OCI-LY1 (cell line): ENCODE measurements at regions not wholly inside any gene's neighbourhood (a gene's known extent, or its start where the extent isn't known, plus 50 kb on each side); places are given as distances from the start of the nearest gene placed in this dataset.
A peak's percentile ranks its signal among the peaks of the same experiment; 100 is the strongest.
"Not testable (repeated sequence)": the region's sequence is repeated elsewhere in the genome, so short reads cannot be mapped to it uniquely, and the experiment has no call there.

ENCODE experiments used
- H2AFZ ChIP-seq: fragments of 200-600 bp; sonication (generic), shearing (Covaris generic); 2 replicates; pipeline ENCODE4 v1.6.0; 2014; ENCODE audit warnings: antibody characterized with exemption, mild to moderate bottlenecking, low read length
- H3F3A ChIP-seq: fragments of 200-600 bp; sonication (generic), shearing (Covaris generic); 2 replicates; pipeline ENCODE4 v1.6.0; 2014; ENCODE audit warnings: mild to moderate bottlenecking, antibody characterized with exemption, low read length, moderate library complexity; ENCODE audit not compliant: insufficient read depth
- H3K27ac ChIP-seq: fragments of 200-600 bp; sonication (generic); 2 replicates; pipeline ENCODE4 v1.5.1; 2014; ENCODE audit warnings: low read length, mixed run types, mild to moderate bottlenecking, low read depth; ENCODE audit not compliant: poor library complexity, severe bottlenecking
- H3K27me3 ChIP-seq: fragments of 200-600 bp; sonication (generic); 2 replicates; pipeline ENCODE4 v1.6.0; 2014; ENCODE audit warnings: antibody characterized with exemption, mild to moderate bottlenecking, low read length, moderate library complexity; ENCODE audit not compliant: insufficient read depth
- H3K36me3 ChIP-seq: fragments of 200-600 bp; sonication (generic); 2 replicates; pipeline ENCODE4 v1.6.1; 2014; ENCODE audit warnings: mild to moderate bottlenecking, antibody characterized with exemption, low read length, moderate library complexity, mixed read lengths; ENCODE audit not compliant: insufficient read depth
- H3K4me1 ChIP-seq: fragments of 200-600 bp; sonication (generic); 2 replicates; pipeline ENCODE4 v1.5.1; 2014; ENCODE audit warnings: mild to moderate bottlenecking, low read length, moderate library complexity; ENCODE audit not compliant: insufficient read depth, severe bottlenecking
- H3K4me2 ChIP-seq: fragments of 200-600 bp; sonication (generic), shearing (Covaris generic); 2 replicates; pipeline ENCODE4 v1.6.1; 2014; ENCODE audit warnings: low read length
- H3K4me3 ChIP-seq: fragments of 200-600 bp; sonication (generic); 2 replicates; pipeline ENCODE4 v1.5.1; 2014; ENCODE audit warnings: low read length, low read depth, mild to moderate bottlenecking, mixed read lengths; ENCODE audit not compliant: poor library complexity, severe bottlenecking
- H3K79me2 ChIP-seq: fragments of 200-600 bp; shearing (Covaris generic); 2 replicates; pipeline ENCODE4 v1.6.1; 2016; ENCODE audit warnings: mixed run types, low read length, mixed read lengths; ENCODE audit not compliant: insufficient read depth
- H3K9ac ChIP-seq: fragments of 200-600 bp; sonication (generic), shearing (Covaris generic); 2 replicates; pipeline ENCODE4 v1.6.1; 2014; ENCODE audit warnings: mild to moderate bottlenecking, low read length, mixed read lengths
- H3K9me2 ChIP-seq: fragments of 200-600 bp; sonication (generic), shearing (Covaris generic); 2 replicates; pipeline ENCODE4 v1.6.1; 2014; ENCODE audit warnings: low read depth, mild to moderate bottlenecking, low read length, mixed read lengths
- H3K9me3 ChIP-seq: fragments of 200-600 bp; shearing (Covaris generic); 2 replicates; pipeline ENCODE4 v1.6.1; 2014; ENCODE audit warnings: low read length, mixed read lengths
- H4K20me1 ChIP-seq: fragments of 200-600 bp; sonication (generic), shearing (Covaris generic); 2 replicates; pipeline ENCODE4 v1.6.0; 2016; ENCODE audit warnings: mild to moderate bottlenecking, low read length; ENCODE audit not compliant: insufficient read depth
- CTCF ChIP-seq: fragments of 200-600 bp; sonication (generic), shearing (Covaris generic); IDR thresholded peaks from 2 replicates; pipeline ENCODE4 v1.5.1; 2017; ENCODE audit warnings: mild to moderate bottlenecking, antibody characterized with exemption, low read length, moderate library complexity, mixed read lengths
- EZH2 ChIP-seq: fragments of 200-600 bp; sonication (generic), shearing (Covaris generic); IDR thresholded peaks from 2 replicates; pipeline ENCODE4 v1.8.0; 2017; ENCODE audit warnings: borderline replicate concordance, mixed run types, mild to moderate bottlenecking, antibody characterized with exemption, low read length, moderate library complexity, mixed read lengths

GRCh38 chr22:11253000-11253511 lies 4274.9 kb upstream of the OR11H1 start:
- Histone ChIP-seq H3K36me3 (no peaks in the 10 kb centered on the region), H3K4me2 (no peak overlapping the region), H3K9me2 (no peaks in the 10 kb centered on the region), H3F3A (no peaks in the 10 kb centered on the region), H3K9ac (no peak overlapping the region), H2AFZ (no peak overlapping the region), H3K79me2 (no peaks in the 10 kb centered on the region), H3K27ac (no peak overlapping the region), H3K4me3 (no peak overlapping the region), H4K20me1 (no peaks in the 10 kb centered on the region), H3K27me3 (no peaks in the 10 kb centered on the region), H3K4me1 (no peaks in the 10 kb centered on the region), H3K9me3 (no peaks in the 10 kb centered on the region)
- TF ChIP-seq CTCF: no peak
- no peak for TF ChIP-seq EZH2

GRCh38 chr22:11270981-11271380 lies 4257.0 kb upstream of the OR11H1 start:
- H2AFZ ChIP-seq, H4K20me1 ChIP-seq, H3K36me3 ChIP-seq, H3F3A ChIP-seq, H3K79me2 ChIP-seq, H3K4me1 ChIP-seq, H3K27ac ChIP-seq, H3K4me2 ChIP-seq, H3K4me3 ChIP-seq, H3K27me3 ChIP-seq, H3K9ac ChIP-seq, H3K9me3 ChIP-seq, H3K9me2 ChIP-seq: not testable (repeated sequence)

GRCh38 chr22:11285116-11285838 lies 4242.7 kb upstream of the OR11H1 start:
- H3F3A ChIP-seq, H3K4me1 ChIP-seq, H3K9me2 ChIP-seq, H3K4me2 ChIP-seq, H3K27me3 ChIP-seq, H3K4me3 ChIP-seq, H3K9me3 ChIP-seq, H3K79me2 ChIP-seq, H3K36me3 ChIP-seq, H4K20me1 ChIP-seq, H2AFZ ChIP-seq, H3K27ac ChIP-seq, H3K9ac ChIP-seq: not testable (repeated sequence)
- peak; percentile 74 for TF ChIP-seq CTCF

- not testable (repeated sequence) for H3K4me2 ChIP-seq, H3K4me1 ChIP-seq, H3K4me3 ChIP-seq, H3K36me3 ChIP-seq, H3F3A ChIP-seq, H3K27me3 ChIP-seq, H3K9me3 ChIP-seq, H3K9ac ChIP-seq, H2AFZ ChIP-seq, H3K27ac ChIP-seq, H3K79me2 ChIP-seq, H4K20me1 ChIP-seq, H3K9me2 ChIP-seq
These were observed 4242.2 kb upstream of the OR11H1 start for GRCh38 chr22:11285839-11286205.

- H3K9ac ChIP-seq, H2AFZ ChIP-seq, H3K9me2 ChIP-seq, H3K36me3 ChIP-seq, H3K4me1 ChIP-seq, H3F3A ChIP-seq, H3K4me2 ChIP-seq, H4K20me1 ChIP-seq, H3K79me2 ChIP-seq, H3K27ac ChIP-seq, H3K9me3 ChIP-seq, H3K27me3 ChIP-seq, H3K4me3 ChIP-seq: not testable (repeated sequence)
These were observed 4239.5 kb upstream of the OR11H1 start for GRCh38 chr22:11288246-11289220.
